ENCODE measurements at regions not wholly inside any gene's neighbourhood (a gene's known extent, or its start where the extent isn't known, plus 50 kb on each side); places are given as distances from the start of the nearest gene placed in this dataset.
"Not testable (repeated sequence)": the region's sequence is repeated elsewhere in the genome, so short reads cannot be mapped to it uniquely, and the experiment has no call there.

- WGBS (ENCODE audit: insufficient coverage) = 45% methylated on average over 16 of the region's 25 CpGs
- Histone ChIP-seq H3K27ac (ENCODE audit: low read length) (no peak overlapping the region), H3K9me3 (no peaks in the 10 kb centered on the region), H3K4me1 (ENCODE audit: control insufficient read depth in 1 of 2, extremely low read depth in 1 of 2, insufficient read depth in 2 of 2, low read length in 2 of 2) (no peaks in the 10 kb centered on the region), H3K27me3 (replicated peaks in 1 of 2; ENCODE audit: control insufficient read depth in 2 of 2, extremely low read depth in 1 of 2, insufficient read depth in 2 of 2, low read length in 1 of 2) (peaks cover 0 to 2% of the 10 kb centered on the region in 2 experiments), H3K4me3 (ENCODE audit: control insufficient read depth in 1 of 2, extremely low read depth in 1 of 2, low read length in 1 of 2) (no peak overlapping the region), H3K36me3 (ENCODE audit: control insufficient read depth in 2 of 2, extremely low read depth in 1 of 2, insufficient read depth in 1 of 2, low read length in 1 of 2) (no peaks in the 10 kb centered on the region)
- Mint-ChIP-seq H3K36me3 (no peaks in the 10 kb centered on the region), H3K4me3 (no peak overlapping the region), H3K27ac (no peak overlapping the region), H3K4me1 (no peaks in the 10 kb centered on the region), H3K9me3 (no peaks in the 10 kb centered on the region), H3K27me3 (no peaks in the 10 kb centered on the region)
- ChIA-PET CTCF (no interaction called here), POLR2A (no interaction called here)
- ATAC-seq (replicated peaks in 1 of 4) = no peak
- DNase-seq = no peak
Observed at GRCh38 chrX:920234-920799, 289.7 kb downstream of the SHOX start.

GRCh38 chrX:916230-916599 is 285.6 kb downstream of the SHOX start:
- H3K4me3 ChIP-seq (ENCODE audit: control insufficient read depth in 1 of 2, extremely low read depth in 1 of 2, low read length in 1 of 2) = no peak overlapping the region

GRCh38 chrX:915427-916229 is 285.0 kb downstream of the SHOX start:
- peak in 3 of 35 experiments; percentile 1 to 7 (median 7) for DNase-seq
- Mint-ChIP-seq H3K27ac (no peak overlapping the region), H3K4me1 (no peaks in the 10 kb centered on the region), H3K4me3 (no peak overlapping the region), H3K36me3 (no peaks in the 10 kb centered on the region), H3K27me3 (peaks cover 3 to 5% of the 10 kb centered on the region in 2 donors), H3K9me3 (peaks cover 0 to 3% (median 0%) of the 10 kb centered on the region in 3 donors)
- 62% methylated on average over 10 of the region's 15 CpGs for WGBS (ENCODE audit: insufficient coverage)
- no peaks in the 10 kb centered on the region for H3K9me3 ChIP-seq
- ChIA-PET CTCF (no interaction called here), POLR2A (no interaction called here)
- no peaks in the 10 kb centered on the region for H3K36me3 ChIP-seq (ENCODE audit: control insufficient read depth in 2 of 2, extremely low read depth in 1 of 2, insufficient read depth in 1 of 2, low read length in 1 of 2)
- no peak overlapping the region for H3K4me3 ChIP-seq (ENCODE audit: control insufficient read depth in 1 of 2, extremely low read depth in 1 of 2, low read length in 1 of 2)
- no peaks in the 10 kb centered on the region for H3K4me1 ChIP-seq (ENCODE audit: control insufficient read depth in 1 of 2, extremely low read depth in 1 of 2, insufficient read depth in 2 of 2, low read length in 2 of 2)
- peak; percentile 46 to 73 (median 52) for ATAC-seq (replicated peaks in 1 of 4)
- peaks cover 0 to 2% of the 10 kb centered on the region in 2 experiments for H3K27me3 ChIP-seq (replicated peaks in 1 of 2; ENCODE audit: control insufficient read depth in 2 of 2, extremely low read depth in 1 of 2, insufficient read depth in 2 of 2, low read length in 1 of 2)
- H3K27ac ChIP-seq (ENCODE audit: low read length) = no peak overlapping the region

More at GRCh38 chrX:916230-916599, 285.6 kb downstream of the SHOX start:
- Histone ChIP-seq H3K27me3 (replicated peaks in 1 of 2; ENCODE audit: control insufficient read depth in 2 of 2, extremely low read depth in 1 of 2, insufficient read depth in 2 of 2, low read length in 1 of 2) (peaks cover 0 to 2% of the 10 kb centered on the region in 2 experiments), H3K4me1 (ENCODE audit: control insufficient read depth in 1 of 2, extremely low read depth in 1 of 2, insufficient read depth in 2 of 2, low read length in 2 of 2) (no peaks in the 10 kb centered on the region), H3K36me3 (ENCODE audit: control insufficient read depth in 2 of 2, extremely low read depth in 1 of 2, insufficient read depth in 1 of 2, low read length in 1 of 2) (no peaks in the 10 kb centered on the region), H3K9me3 (no peaks in the 10 kb centered on the region), H3K27ac (ENCODE audit: low read length) (no peak overlapping the region)
- Mint-ChIP-seq H3K27me3 (peaks cover 3 to 5% of the 10 kb centered on the region in 2 donors), H3K27ac (no peak overlapping the region), H3K4me1 (no peaks in the 10 kb centered on the region), H3K4me3 (no peak overlapping the region), H3K36me3 (no peaks in the 10 kb centered on the region), H3K9me3 (peaks cover 0 to 3% (median 0%) of the 10 kb centered on the region in 3 donors)
- DNase-seq (no peak), ATAC-seq (replicated peaks in 1 of 4) (no peak)
- 91% methylated on average over 7 of the region's 9 CpGs for WGBS (ENCODE audit: insufficient coverage)
- ChIA-PET CTCF (no interaction called here), POLR2A (no interaction called here)

GRCh38 chrX:914206-914605 is 283.6 kb downstream of the SHOX start:
- Mint-ChIP-seq H3K27me3 (peaks cover 3 to 5% of the 10 kb centered on the region in 2 donors), H3K9me3 (peaks cover 0 to 3% (median 2%) of the 10 kb centered on the region in 3 donors), H3K4me3 (no peak overlapping the region), H3K36me3 (no peaks in the 10 kb centered on the region), H3K4me1 (no peaks in the 10 kb centered on the region), H3K27ac (no peak overlapping the region)
- Histone ChIP-seq H3K36me3 (ENCODE audit: control insufficient read depth in 2 of 2, extremely low read depth in 1 of 2, insufficient read depth in 1 of 2, low read length in 1 of 2) (no peaks in the 10 kb centered on the region), H3K9me3 (no peaks in the 10 kb centered on the region), H3K4me3 (ENCODE audit: control insufficient read depth in 1 of 2, extremely low read depth in 1 of 2, low read length in 1 of 2) (no peak overlapping the region), H3K4me1 (ENCODE audit: control insufficient read depth in 1 of 2, extremely low read depth in 1 of 2, insufficient read depth in 2 of 2, low read length in 2 of 2) (no peaks in the 10 kb centered on the region), H3K27ac (ENCODE audit: low read length) (no peak overlapping the region), H3K27me3 (replicated peaks in 1 of 2; ENCODE audit: control insufficient read depth in 2 of 2, extremely low read depth in 1 of 2, insufficient read depth in 2 of 2, low read length in 1 of 2) (no peaks in the 10 kb centered on the region)
- ChIA-PET POLR2A (no interaction called here), CTCF (no interaction called here)
- no peak for DNase-seq
- no peak for ATAC-seq (replicated peaks in 1 of 4)

GRCh38 chrX:912677-913076 is 282.1 kb downstream of the SHOX start:
- H3K27me3 ChIP-seq (replicated peaks in 1 of 2; ENCODE audit: control insufficient read depth in 2 of 2, extremely low read depth in 1 of 2, insufficient read depth in 2 of 2, low read length in 1 of 2) = no peaks in the 10 kb centered on the region
- DNase-seq (no peak), ATAC-seq (replicated peaks in 1 of 4) (no peak)
- no peaks in the 10 kb centered on the region for H3K4me1 Mint-ChIP-seq
- whole genome bisulfite sequencing (ENCODE audit: insufficient coverage) = 95% methylated on average over 4 of the region's 11 CpGs
- POLR2A ChIA-PET = no interaction called here
- H3K36me3 ChIP-seq (ENCODE audit: control insufficient read depth in 2 of 2, extremely low read depth in 1 of 2, insufficient read depth in 1 of 2, low read length in 1 of 2) = no peaks in the 10 kb centered on the region
- H3K27ac ChIP-seq (ENCODE audit: low read length) = no peak overlapping the region
- no peak overlapping the region for H3K4me3 ChIP-seq (ENCODE audit: control insufficient read depth in 1 of 2, extremely low read depth in 1 of 2, low read length in 1 of 2)
- H3K9me3 Mint-ChIP-seq = peaks cover 0 to 4% (median 3%) of the 10 kb centered on the region in 3 donors
- H3K27ac Mint-ChIP-seq = no peak overlapping the region
- H3K9me3 ChIP-seq = no peaks in the 10 kb centered on the region
- peaks cover 3 to 5% of the 10 kb centered on the region in 2 donors for H3K27me3 Mint-ChIP-seq
- no peak overlapping the region for H3K4me3 Mint-ChIP-seq
- H3K4me1 ChIP-seq (ENCODE audit: control insufficient read depth in 1 of 2, extremely low read depth in 1 of 2, insufficient read depth in 2 of 2, low read length in 2 of 2) = no peaks in the 10 kb centered on the region
- no peaks in the 10 kb centered on the region for H3K36me3 Mint-ChIP-seq
- CTCF ChIA-PET = no interaction called here

GRCh38 chrX:909068-909467 is 278.5 kb downstream of the SHOX start:
- H3K9me3 ChIP-seq; CTCF ChIA-PET; ATAC-seq (replicated peaks in 1 of 4); H3K4me1 Mint-ChIP-seq; DNase-seq; H3K36me3 ChIP-seq (ENCODE audit: control insufficient read depth in 2 of 2, extremely low read depth in 1 of 2, insufficient read depth in 1 of 2, low read length in 1 of 2); H3K4me1 ChIP-seq (ENCODE audit: control insufficient read depth in 1 of 2, extremely low read depth in 1 of 2, insufficient read depth in 2 of 2, low read length in 2 of 2); H3K9me3 Mint-ChIP-seq; H3K36me3 Mint-ChIP-seq; POLR2A ChIA-PET; H3K4me3 ChIP-seq (ENCODE audit: control insufficient read depth in 1 of 2, extremely low read depth in 1 of 2, low read length in 1 of 2); H3K4me3 Mint-ChIP-seq; H3K27me3 Mint-ChIP-seq; H3K27ac ChIP-seq (ENCODE audit: low read length); H3K27ac Mint-ChIP-seq; H3K27me3 ChIP-seq (replicated peaks in 1 of 2; ENCODE audit: control insufficient read depth in 2 of 2, extremely low read depth in 1 of 2, insufficient read depth in 2 of 2, low read length in 1 of 2): not testable (repeated sequence)
- WGBS (ENCODE audit: insufficient coverage) = no CpG with 5 or more reads among the region's 2 CpGs
